ENCODE measurements at regions not wholly inside any gene's neighbourhood (a gene's known extent, or its start where the extent isn't known, plus 50 kb on each side); places are given as distances from the start of the nearest gene placed in this dataset.

DNA sequence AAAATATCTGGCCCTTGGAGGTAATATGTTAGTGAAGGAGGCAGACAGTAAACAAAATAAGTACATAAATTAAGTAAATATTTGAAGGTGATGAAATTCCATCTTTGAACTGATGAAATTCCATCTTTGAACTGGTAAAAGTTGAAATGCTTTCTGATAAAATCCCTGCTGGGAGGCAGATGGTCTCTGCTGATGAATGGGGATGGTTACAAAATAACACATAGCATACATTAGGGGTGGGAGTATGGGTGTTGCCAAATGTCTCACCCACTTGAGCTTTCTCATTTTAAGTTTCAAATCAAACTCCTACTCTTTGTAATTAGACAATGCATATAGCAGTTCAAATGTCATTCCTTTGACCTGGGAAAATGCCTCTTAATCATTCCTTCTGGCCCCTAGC lies 77.5 kb upstream of the SORCS3 start:
- intact Hi-C loops (cut with micrococcal nuclease), result no loop called here
- H3K27me3 Mint-ChIP-seq, result peaks cover 9 to 55% (median 44%) of the 10 kb centered on the region in 5 donors
- H3K27ac Mint-ChIP-seq, result no peak overlapping the region
- DNase-seq (no peak), ATAC-seq (no peak)
- no peaks in the 10 kb centered on the region for H3K36me3 Mint-ChIP-seq
- Histone ChIP-seq H3K27ac (ENCODE audit: low read depth, low read length) (no peak overlapping the region), H3K4me3 (ENCODE audit: low read length) (no peak overlapping the region), H3K27me3 (ENCODE audit: control insufficient read depth in 2 of 2, insufficient read depth in 2 of 2, low read length in 2 of 2) (no peaks in the 10 kb centered on the region), H3K9me3 (ENCODE audit: control insufficient read depth in 2 of 3, low read length in 3 of 3) (no peaks in the 10 kb centered on the region), H3K36me3 (ENCODE audit: control insufficient read depth in 2 of 3, insufficient read depth in 3 of 3, low read length in 3 of 3) (no peaks in the 10 kb centered on the region), H3K4me1 (ENCODE audit: control insufficient read depth in 2 of 2, insufficient read depth in 2 of 2, low read length in 2 of 2) (no peaks in the 10 kb centered on the region)
- peaks cover 0 to 19% (median under 1%) of the 10 kb centered on the region in 11 donors for H3K9me3 Mint-ChIP-seq
- H3K4me3 Mint-ChIP-seq, result no peak overlapping the region
- CTCF ChIA-PET, result no interaction called here
- POLR2A ChIA-PET, result no interaction called here
- H3K4me1 Mint-ChIP-seq, result no peaks in the 10 kb centered on the region

GRCh38 chr10:104574427-104574826 lies 66.7 kb upstream of the SORCS3 start:
- POLR2A ChIA-PET, result no interaction called here

GRCh38 chr10:104574838-104575237 lies 66.3 kb upstream of the SORCS3 start:
- H3K9me3 Mint-ChIP-seq, result peaks cover 0 to 28% (median 15%) of the 10 kb centered on the region in 11 donors
- no peaks in the 10 kb centered on the region for H3K4me1 ChIP-seq (ENCODE audit: control insufficient read depth in 2 of 2, insufficient read depth in 2 of 2, low read length in 2 of 2)
- ATAC-seq, result no peak
- H3K4me1 Mint-ChIP-seq, result no peaks in the 10 kb centered on the region
- DNase-seq, result no peak
- no peaks in the 10 kb centered on the region for H3K36me3 ChIP-seq (ENCODE audit: control insufficient read depth in 2 of 3, insufficient read depth in 3 of 3, low read length in 3 of 3)
- no peak overlapping the region for H3K27ac ChIP-seq (ENCODE audit: low read depth, low read length)
- no peak overlapping the region for H3K27ac Mint-ChIP-seq
- ChIA-PET CTCF (no interaction called here), POLR2A (no interaction called here)
- H3K27me3 ChIP-seq (ENCODE audit: control insufficient read depth in 2 of 2, insufficient read depth in 2 of 2, low read length in 2 of 2), result no peaks in the 10 kb centered on the region
- intact Hi-C loops (cut with micrococcal nuclease), result no loop called here
- H3K4me3 ChIP-seq (ENCODE audit: low read length), result no peak overlapping the region
- H3K36me3 Mint-ChIP-seq, result peaks cover 0 to 7% (median 3%) of the 10 kb centered on the region in 5 donors
- no peak overlapping the region for H3K4me3 Mint-ChIP-seq
- peaks cover 13 to 38% (median 24%) of the 10 kb centered on the region in 5 donors for H3K27me3 Mint-ChIP-seq
- peaks cover 0 to 8% (median 0%) of the 10 kb centered on the region in 3 experiments for H3K9me3 ChIP-seq (ENCODE audit: control insufficient read depth in 2 of 3, low read length in 3 of 3)

More at GRCh38 chr10:104574427-104574826, 66.7 kb upstream of the SORCS3 start:
- no peaks in the 10 kb centered on the region for H3K4me1 ChIP-seq (ENCODE audit: control insufficient read depth in 2 of 2, insufficient read depth in 2 of 2, low read length in 2 of 2)
- H3K27me3 ChIP-seq (ENCODE audit: control insufficient read depth in 2 of 2, insufficient read depth in 2 of 2, low read length in 2 of 2), result no peaks in the 10 kb centered on the region
- no peak overlapping the region for H3K4me3 Mint-ChIP-seq
- DNase-seq (no peak), ATAC-seq (no peak)
- peaks cover 0 to 32% (median 19%) of the 10 kb centered on the region in 11 donors for H3K9me3 Mint-ChIP-seq
- no peaks in the 10 kb centered on the region for H3K4me1 Mint-ChIP-seq
- H3K36me3 Mint-ChIP-seq, result peaks cover 0 to 7% (median 6%) of the 10 kb centered on the region in 5 donors
- H3K27ac Mint-ChIP-seq, result no peak overlapping the region
- intact Hi-C loops (cut with micrococcal nuclease), result no loop called here
- no peaks in the 10 kb centered on the region for H3K36me3 ChIP-seq (ENCODE audit: control insufficient read depth in 2 of 3, insufficient read depth in 3 of 3, low read length in 3 of 3)
- CTCF ChIA-PET, result no interaction called here
- peaks cover 0 to 8% (median 0%) of the 10 kb centered on the region in 3 experiments for H3K9me3 ChIP-seq (ENCODE audit: control insufficient read depth in 2 of 3, low read length in 3 of 3)
- no peak overlapping the region for H3K27ac ChIP-seq (ENCODE audit: low read depth, low read length)
- H3K27me3 Mint-ChIP-seq, result peaks cover 17 to 39% (median 28%) of the 10 kb centered on the region in 5 donors
- no peak overlapping the region for H3K4me3 ChIP-seq (ENCODE audit: low read length)

GRCh38 chr10:104576611-104577010 lies 64.5 kb upstream of the SORCS3 start:
- no peaks in the 10 kb centered on the region for H3K36me3 ChIP-seq (ENCODE audit: control insufficient read depth in 2 of 3, insufficient read depth in 3 of 3, low read length in 3 of 3)
- peaks cover 0 to 10% (median 6%) of the 10 kb centered on the region in 7 donors for H3K4me1 Mint-ChIP-seq
- H3K4me3 ChIP-seq (ENCODE audit: low read length), result no peak overlapping the region
- DNase-seq (no peak), ATAC-seq (no peak)
- H3K27ac Mint-ChIP-seq, result peak overlapping the region in 1 of 9 donors; percentile 1
- no peaks in the 10 kb centered on the region for H3K36me3 Mint-ChIP-seq
- H3K9me3 Mint-ChIP-seq, result peaks cover 0 to 10% (median 2%) of the 10 kb centered on the region in 11 donors
- ChIA-PET CTCF (no interaction called here), POLR2A (no interaction called here)
- no peak overlapping the region for H3K4me3 Mint-ChIP-seq
- no peaks in the 10 kb centered on the region for H3K4me1 ChIP-seq (ENCODE audit: control insufficient read depth in 2 of 2, insufficient read depth in 2 of 2, low read length in 2 of 2)
- no peaks in the 10 kb centered on the region for H3K27me3 ChIP-seq (ENCODE audit: control insufficient read depth in 2 of 2, insufficient read depth in 2 of 2, low read length in 2 of 2)
- intact Hi-C loops (cut with micrococcal nuclease), result no loop called here
- no peaks in the 10 kb centered on the region for H3K9me3 ChIP-seq (ENCODE audit: control insufficient read depth in 2 of 3, low read length in 3 of 3)
- H3K27me3 Mint-ChIP-seq, result peaks cover 2 to 32% (median 20%) of the 10 kb centered on the region in 5 donors
- no peak overlapping the region for H3K27ac ChIP-seq (ENCODE audit: low read depth, low read length)

DNA sequence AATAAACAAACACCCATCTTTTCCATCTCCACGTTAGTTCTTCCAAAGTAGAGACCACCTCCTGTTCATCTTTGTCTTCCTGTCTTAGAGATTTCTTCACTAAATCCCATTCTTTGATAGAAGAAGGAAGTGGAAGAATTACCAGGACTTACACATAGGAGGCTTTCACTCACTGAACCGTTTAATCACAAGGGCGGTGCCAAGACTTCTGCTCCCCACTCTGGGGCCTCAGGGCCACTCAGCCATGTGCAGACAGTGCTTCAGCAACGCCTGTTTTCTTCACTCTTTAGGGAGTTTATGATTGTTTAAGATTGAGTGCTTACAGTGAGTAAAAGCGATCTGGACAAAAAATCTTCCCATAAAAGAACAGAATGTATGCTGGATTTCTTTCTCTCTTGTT lies 63.9 kb upstream of the SORCS3 start:
- Mint-ChIP-seq H3K27me3 (peaks cover 0 to 29% (median 16%) of the 10 kb centered on the region in 5 donors), H3K27ac (no peak overlapping the region), H3K36me3 (no peaks in the 10 kb centered on the region), H3K9me3 (peaks cover 0 to 4% (median 0%) of the 10 kb centered on the region in 11 donors), H3K4me1 (peaks cover 0 to 10% (median 6%) of the 10 kb centered on the region in 7 donors), H3K4me3 (no peak overlapping the region)
- POLR2A ChIA-PET, result no interaction called here
- DNase-seq (no peak), ATAC-seq (no peak)
- Histone ChIP-seq H3K4me1 (ENCODE audit: control insufficient read depth in 2 of 2, insufficient read depth in 2 of 2, low read length in 2 of 2) (no peaks in the 10 kb centered on the region), H3K4me3 (ENCODE audit: low read length) (no peak overlapping the region), H3K9me3 (ENCODE audit: control insufficient read depth in 2 of 3, low read length in 3 of 3) (no peaks in the 10 kb centered on the region), H3K27ac (ENCODE audit: low read depth, low read length) (no peak overlapping the region), H3K36me3 (ENCODE audit: control insufficient read depth in 2 of 3, insufficient read depth in 3 of 3, low read length in 3 of 3) (no peaks in the 10 kb centered on the region), H3K27me3 (ENCODE audit: control insufficient read depth in 2 of 2, insufficient read depth in 2 of 2, low read length in 2 of 2) (no peaks in the 10 kb centered on the region)
- CTCF ChIA-PET, result no interaction called here
- intact Hi-C loops (cut with micrococcal nuclease), result no loop called here

- DNase-seq (no peak), ATAC-seq (no peak)
- no peak overlapping the region for H3K27ac ChIP-seq (ENCODE audit: low read depth, low read length)
- H3K36me3 ChIP-seq (ENCODE audit: control insufficient read depth in 2 of 3, insufficient read depth in 3 of 3, low read length in 3 of 3), result no peaks in the 10 kb centered on the region
- peaks cover 0 to 30% (median 17%) of the 10 kb centered on the region in 5 donors for H3K27me3 Mint-ChIP-seq
- no peaks in the 10 kb centered on the region for H3K9me3 Mint-ChIP-seq
- no peaks in the 10 kb centered on the region for H3K4me1 ChIP-seq (ENCODE audit: control insufficient read depth in 2 of 2, insufficient read depth in 2 of 2, low read length in 2 of 2)
- CTCF ChIA-PET, result interaction anchor here (1.7 kb wide), 1 partner anchor 43 kb away, joined by 3 read pairs; no protein-coding TSS in a partner anchor
- no peaks in the 10 kb centered on the region for H3K27me3 ChIP-seq (ENCODE audit: control insufficient read depth in 2 of 2, insufficient read depth in 2 of 2, low read length in 2 of 2)
- no peaks in the 10 kb centered on the region for H3K9me3 ChIP-seq (ENCODE audit: control insufficient read depth in 2 of 3, low read length in 3 of 3)
- H3K27ac Mint-ChIP-seq, result no peak overlapping the region
- H3K4me1 Mint-ChIP-seq, result peaks cover 0 to 10% (median 6%) of the 10 kb centered on the region in 7 donors
- H3K4me3 ChIP-seq (ENCODE audit: low read length), result no peak overlapping the region
- no peak overlapping the region for H3K4me3 Mint-ChIP-seq
- intact Hi-C loops (cut with micrococcal nuclease), result no loop called here
- POLR2A ChIA-PET, result no interaction called here
- H3K36me3 Mint-ChIP-seq, result no peaks in the 10 kb centered on the region
Measured at GRCh38 chr10:104577861-104578521, 63.1 kb upstream of the SORCS3 start.

- CTCF ChIA-PET, result interaction anchor here (0.8 to 1.7 kb wide), 2 partner anchors 43 to 44 kb away, joined by 3 read pairs; no protein-coding TSS in a partner anchor
- intact Hi-C loops (cut with micrococcal nuclease), result no loop called here
Measured at GRCh38 chr10:104578671-104579070, 62.4 kb upstream of the SORCS3 start.

More at GRCh38 chr10:104578671-104579070, 62.4 kb upstream of the SORCS3 start:
- Histone ChIP-seq H3K27ac (ENCODE audit: low read depth, low read length) (no peak overlapping the region), H3K36me3 (ENCODE audit: control insufficient read depth in 2 of 3, insufficient read depth in 3 of 3, low read length in 3 of 3) (no peaks in the 10 kb centered on the region), H3K4me3 (ENCODE audit: low read length) (no peak overlapping the region), H3K27me3 (ENCODE audit: control insufficient read depth in 2 of 2, insufficient read depth in 2 of 2, low read length in 2 of 2) (no peaks in the 10 kb centered on the region), H3K9me3 (ENCODE audit: control insufficient read depth in 2 of 3, low read length in 3 of 3) (no peaks in the 10 kb centered on the region), H3K4me1 (ENCODE audit: control insufficient read depth in 2 of 2, insufficient read depth in 2 of 2, low read length in 2 of 2) (no peaks in the 10 kb centered on the region)
- H3K27ac Mint-ChIP-seq, result no peak overlapping the region
- H3K4me1 Mint-ChIP-seq, result peaks cover 0 to 10% (median 6%) of the 10 kb centered on the region in 7 donors
- H3K9me3 Mint-ChIP-seq, result peaks cover 0 to 2% (median 0%) of the 10 kb centered on the region in 11 donors
- no peak overlapping the region for H3K4me3 Mint-ChIP-seq
- H3K27me3 Mint-ChIP-seq, result peaks cover 0 to 26% (median 13%) of the 10 kb centered on the region in 5 donors
- DNase-seq (no peak), ATAC-seq (no peak)
- POLR2A ChIA-PET, result no interaction called here
- H3K36me3 Mint-ChIP-seq, result no peaks in the 10 kb centered on the region
